Brain microvascular endothelial cell (primary cell): ENCODE measurements at regions not wholly inside any gene's neighbourhood (a gene's known extent, or its start where the extent isn't known, plus 50 kb on each side); places are given as distances from the start of the nearest gene placed in this dataset.
"Not testable (repeated sequence)": the region's sequence is repeated elsewhere in the genome, so short reads cannot be mapped to it uniquely, and the experiment has no call there.

Experiments used
- DNase-seq: peaks from one replicate; pipeline ENCODE4 v3.0.0-alpha.2; 2020
- H3K27ac ChIP-seq: fragments of 250-450 bp; sonication (Bioruptor Pico); 2 replicates; pipeline ENCODE4 v1.5.1; 2020; ENCODE audit warnings: mild to moderate bottlenecking, moderate library complexity
- H3K27me3 ChIP-seq: fragments of 250-450 bp; sonication (Bioruptor Pico); replicated peaks from 2 replicates; pipeline ENCODE4 v1.5.1; 2020; ENCODE audit warnings: mild to moderate bottlenecking
- H3K36me3 ChIP-seq: fragments of 250-450 bp; sonication (Bioruptor Pico); replicated peaks from 2 replicates; pipeline ENCODE4 v1.5.1; 2020; ENCODE audit warnings: mild to moderate bottlenecking
- H3K4me3 ChIP-seq: 2 replicates; pipeline ENCODE4 v1.5.1; 2011; ENCODE audit warnings: low read depth, mild to moderate bottlenecking, control low read depth, low read length, moderate library complexity
- in situ Hi-C: cut with HindIII; loops from 2 replicates; pipeline ENCODE4 v1.10.0; 2017; ENCODE audit warnings: low sequenced_read_pairs, low pct_ligation_motif_present
- TF ChIP-seq, protein P1 (sequence below): IDR thresholded peaks from 2 replicates; pipeline ENCODE4 v1.5.1; 2011; ENCODE audit warnings: low read depth, mild to moderate bottlenecking, moderate library complexity, low read length, control low read depth, inconsistent platforms; ENCODE audit errors: missing control alignments

GRCh38 chr5:158591301-158591863 lies 508.3 kb downstream of the EBF1 start:
- in situ Hi-C loops: no loop called here

GRCh38 chr5:158590746-158591300 lies 508.9 kb downstream of the EBF1 start:
- in situ Hi-C loops: no loop called here

More at GRCh38 chr5:158591301-158591863, 508.3 kb downstream of the EBF1 start:
- Histone ChIP-seq H3K36me3 (no peaks in the 10 kb centered on the region), H3K27me3 (no peaks in the 10 kb centered on the region), H3K27ac (no peak overlapping the region), H3K4me3 (no peak overlapping the region)
- DNase-seq: peak; percentile 45
- TF ChIP-seq, protein P1, sequence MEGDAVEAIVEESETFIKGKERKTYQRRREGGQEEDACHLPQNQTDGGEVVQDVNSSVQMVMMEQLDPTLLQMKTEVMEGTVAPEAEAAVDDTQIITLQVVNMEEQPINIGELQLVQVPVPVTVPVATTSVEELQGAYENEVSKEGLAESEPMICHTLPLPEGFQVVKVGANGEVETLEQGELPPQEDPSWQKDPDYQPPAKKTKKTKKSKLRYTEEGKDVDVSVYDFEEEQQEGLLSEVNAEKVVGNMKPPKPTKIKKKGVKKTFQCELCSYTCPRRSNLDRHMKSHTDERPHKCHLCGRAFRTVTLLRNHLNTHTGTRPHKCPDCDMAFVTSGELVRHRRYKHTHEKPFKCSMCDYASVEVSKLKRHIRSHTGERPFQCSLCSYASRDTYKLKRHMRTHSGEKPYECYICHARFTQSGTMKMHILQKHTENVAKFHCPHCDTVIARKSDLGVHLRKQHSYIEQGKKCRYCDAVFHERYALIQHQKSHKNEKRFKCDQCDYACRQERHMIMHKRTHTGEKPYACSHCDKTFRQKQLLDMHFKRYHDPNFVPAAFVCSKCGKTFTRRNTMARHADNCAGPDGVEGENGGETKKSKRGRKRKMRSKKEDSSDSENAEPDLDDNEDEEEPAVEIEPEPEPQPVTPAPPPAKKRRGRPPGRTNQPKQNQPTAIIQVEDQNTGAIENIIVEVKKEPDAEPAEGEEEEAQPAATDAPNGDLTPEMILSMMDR: no peak

DNA sequence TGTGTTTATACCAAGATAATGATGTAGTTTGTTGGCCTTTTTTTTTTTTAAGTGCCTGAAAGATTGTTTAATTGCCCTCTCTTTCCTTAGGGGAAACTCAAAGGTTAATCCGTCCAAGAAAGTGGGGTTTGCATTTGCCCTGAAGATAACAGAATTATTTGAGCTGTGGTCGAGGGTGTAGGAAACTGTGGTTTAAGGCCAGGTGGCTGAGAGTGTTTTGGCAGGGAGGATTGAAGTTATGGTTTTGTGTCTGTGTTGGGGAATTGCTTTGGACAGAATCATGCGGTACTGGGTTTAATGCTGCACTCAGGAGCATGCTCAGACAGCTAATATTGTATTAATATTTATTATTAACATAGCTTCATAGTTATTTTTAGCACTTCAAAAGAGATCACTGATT lies 509.8 kb downstream of the EBF1 start:
- H3K27ac ChIP-seq: no peak overlapping the region
- TF ChIP-seq, protein P1: no peak
- no peak for DNase-seq
- H3K27me3 ChIP-seq: no peaks in the 10 kb centered on the region
- H3K4me3 ChIP-seq: no peak overlapping the region
- H3K36me3 ChIP-seq: no peaks in the 10 kb centered on the region
- in situ Hi-C loops: no loop called here

More at GRCh38 chr5:158590746-158591300, 508.9 kb downstream of the EBF1 start:
- TF ChIP-seq, protein P1: no peak
- H3K36me3 ChIP-seq: no peaks in the 10 kb centered on the region
- no peak for DNase-seq
- H3K27me3 ChIP-seq: no peaks in the 10 kb centered on the region
- H3K4me3 ChIP-seq: no peak overlapping the region
- H3K27ac ChIP-seq: no peak overlapping the region

DNA sequence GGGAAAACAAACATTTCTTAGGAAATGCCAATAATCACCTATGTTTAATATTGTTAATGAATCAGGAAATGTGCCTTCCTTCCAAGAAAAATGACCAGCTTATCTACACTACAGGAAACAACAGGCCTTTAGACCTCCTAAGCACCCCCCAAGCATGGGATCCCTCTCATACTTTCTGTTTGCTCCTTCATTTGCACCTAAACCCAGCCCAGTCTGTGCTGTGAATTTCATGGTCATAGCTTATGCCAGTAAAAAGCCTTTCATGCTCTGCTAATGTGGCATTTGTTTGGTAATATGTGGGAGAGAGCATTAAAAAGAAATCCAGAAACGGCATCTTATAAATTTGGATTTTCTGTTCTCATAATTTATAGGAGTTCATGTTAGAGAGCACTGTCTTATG lies 511.1 kb downstream of the EBF1 start:
- H3K27me3 ChIP-seq: no peaks in the 10 kb centered on the region

DNA sequence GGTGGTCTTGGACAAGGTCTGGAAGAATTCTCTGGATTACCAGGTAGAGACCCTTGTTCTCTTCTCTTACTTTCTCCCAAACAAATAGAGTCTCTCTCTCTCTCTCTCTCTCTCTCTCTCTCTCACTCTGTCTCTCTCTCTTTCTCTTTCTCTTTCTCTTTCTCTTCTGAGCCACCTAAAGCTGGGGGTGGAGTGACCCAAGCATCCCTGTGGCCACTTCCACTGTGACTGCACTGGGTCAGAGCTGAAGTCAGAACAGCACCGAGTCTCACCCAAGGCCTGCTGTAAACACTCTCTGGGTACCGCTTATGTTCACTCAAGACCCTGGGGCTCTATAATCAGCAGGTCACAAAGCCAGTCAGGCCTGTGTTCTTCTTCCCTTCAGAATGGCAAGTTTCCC lies 513.7 kb downstream of the EBF1 start:
- no peak overlapping the region for H3K27ac ChIP-seq
- in situ Hi-C loops: no loop called here
- TF ChIP-seq, protein P1: no peak

More for the DNA sequence above, 511.1 kb downstream of the EBF1 start:
- no peak for DNase-seq
- in situ Hi-C loops: no loop called here
- Histone ChIP-seq H3K27ac (no peak overlapping the region), H3K4me3 (no peak overlapping the region), H3K36me3 (no peaks in the 10 kb centered on the region)
- TF ChIP-seq, protein P1: no peak

DNA sequence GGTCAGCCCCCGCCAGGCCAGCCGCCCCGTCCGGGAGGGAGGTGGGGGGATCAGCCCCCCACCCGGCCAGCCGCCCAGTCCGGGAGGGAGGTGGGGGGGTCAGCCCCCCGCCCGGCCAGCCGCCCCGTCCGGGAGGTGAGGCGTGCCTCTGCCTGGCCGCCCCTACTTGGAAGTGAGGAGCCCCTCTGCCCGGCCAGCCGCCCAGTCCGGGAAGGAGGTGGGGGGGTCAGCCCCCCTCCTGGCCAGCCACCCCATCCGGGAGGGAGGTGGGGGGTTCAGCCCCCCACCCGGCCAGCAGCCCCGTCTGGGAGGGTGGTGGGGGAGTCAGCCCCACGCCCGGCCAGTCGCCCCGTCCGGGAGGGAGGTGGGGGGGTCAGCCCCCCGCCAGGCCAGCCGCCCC lies 517.0 kb downstream of the EBF1 start:
- H3K36me3 ChIP-seq, H3K27ac ChIP-seq, H3K4me3 ChIP-seq, DNase-seq, H3K27me3 ChIP-seq, in situ Hi-C loops: not testable (repeated sequence)

More for the DNA sequence above, 513.7 kb downstream of the EBF1 start:
- no peak for DNase-seq
- Histone ChIP-seq H3K27me3 (no peaks in the 10 kb centered on the region), H3K4me3 (no peak overlapping the region), H3K36me3 (no peaks in the 10 kb centered on the region)
